ENCODE measurements at regions not wholly inside any gene's neighbourhood (a gene's known extent, or its start where the extent isn't known, plus 50 kb on each side); places are given as distances from the start of the nearest gene placed in this dataset.

- Histone ChIP-seq H3K9me2 (ENCODE audit: insufficient read depth) (no peaks in the 10 kb centered on the region), H3K27me3 (ENCODE audit: insufficient read depth) (no peaks in the 10 kb centered on the region), H3F3A (replicated peaks; ENCODE audit: low read depth) (no peaks in the 10 kb centered on the region), H4K20me1 (replicated peaks; ENCODE audit: insufficient read depth) (no peaks in the 10 kb centered on the region), H3K4me3 (no peak overlapping the region), H3K36me3 (ENCODE audit: insufficient read depth) (no peaks in the 10 kb centered on the region), H3K79me2 (replicated peaks; ENCODE audit: insufficient read depth) (no peaks in the 10 kb centered on the region), H3K27ac (ENCODE audit: low read depth) (no peak overlapping the region), H2AFZ (no peak overlapping the region), H3K4me1 (ENCODE audit: insufficient read depth) (no peaks in the 10 kb centered on the region; the same call in none of the 2 replicates), H3K4me2 (no peak overlapping the region)
- H3K27ac Mint-ChIP-seq, result no peak overlapping the region
- no peaks in the 10 kb centered on the region; the same call in 2 of the 3 replicates for H3K9me3 Mint-ChIP-seq
- no peaks in the 10 kb centered on the region for H3K27me3 Mint-ChIP-seq (ENCODE audit: insufficient read depth, low read depth, poor library complexity)
- peaks cover 3% of the 10 kb centered on the region; the same call in 1 of the 3 replicates for H3K4me1 Mint-ChIP-seq
- no peaks in the 10 kb centered on the region for H3K36me3 Mint-ChIP-seq (ENCODE audit: low read depth)
- TF ChIP-seq EZH2 (IDR thresholded peaks at IDR 0.05; ENCODE audit: low read depth, unreplicated experiment) (no peak), ZNF114 (CRISPR knock-in tag; IDR thresholded peaks at IDR 0.05) (no peak), EZH2phosphoT487 (IDR thresholded peaks at IDR 0.05; ENCODE audit: unreplicated experiment) (no peak)
- ATAC-seq, result no peak
- no peak for DNase-seq (ENCODE audit: low spot score)
- no peak overlapping the region for H3K4me3 Mint-ChIP-seq
These were observed 72.4 kb upstream of the NXT1 start for GRCh38 chr20:23278172-23278571.

DNA sequence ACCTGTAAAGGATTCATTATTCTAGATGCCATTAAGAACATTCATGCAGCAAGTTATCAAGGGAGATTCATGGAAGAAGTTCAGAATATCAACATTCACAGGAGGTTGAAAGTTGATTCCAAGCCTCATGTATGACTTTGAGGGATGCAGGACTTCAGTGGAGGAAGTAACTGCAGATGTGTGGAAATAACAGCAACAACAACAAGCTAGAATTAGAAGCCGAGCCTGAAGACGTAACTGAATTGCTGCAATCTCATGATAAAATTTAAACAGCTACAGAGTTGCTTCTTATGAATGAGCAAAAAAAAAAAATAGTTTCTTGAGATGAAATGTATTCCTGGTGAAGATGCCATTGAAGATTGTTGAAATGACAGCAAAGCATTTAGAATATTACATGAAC is 73.3 kb upstream of the NXT1 start:
- Mint-ChIP-seq H3K9me3 (no peaks in the 10 kb centered on the region), H3K36me3 (ENCODE audit: low read depth) (no peaks in the 10 kb centered on the region), H3K27me3 (ENCODE audit: insufficient read depth, low read depth, poor library complexity) (peaks cover 2% of the 10 kb centered on the region), H3K4me3 (no peak overlapping the region), H3K27ac (no peak overlapping the region), H3K4me1 (peaks cover 3% of the 10 kb centered on the region; the same call in 1 of the 3 replicates)
- H3K27ac ChIP-seq (ENCODE audit: low read depth), result no peak overlapping the region
- no peaks in the 10 kb centered on the region for H3K9me2 ChIP-seq (ENCODE audit: insufficient read depth)
- no peaks in the 10 kb centered on the region for H4K20me1 ChIP-seq (replicated peaks; ENCODE audit: insufficient read depth)
- H3F3A ChIP-seq (replicated peaks; ENCODE audit: low read depth), result no peaks in the 10 kb centered on the region
- H3K4me2 ChIP-seq, result no peak overlapping the region
- no peaks in the 10 kb centered on the region for H3K79me2 ChIP-seq (replicated peaks; ENCODE audit: insufficient read depth)
- H3K4me3 ChIP-seq, result no peak overlapping the region
- H3K27me3 ChIP-seq (ENCODE audit: insufficient read depth), result no peaks in the 10 kb centered on the region
- ATAC-seq (no peak), DNase-seq (ENCODE audit: low spot score) (no peak)
- H2AFZ ChIP-seq, result no peak overlapping the region
- no peaks in the 10 kb centered on the region for H3K36me3 ChIP-seq (ENCODE audit: insufficient read depth)
- no peaks in the 10 kb centered on the region; the same call in none of the 2 replicates for H3K4me1 ChIP-seq (ENCODE audit: insufficient read depth)
- TF ChIP-seq POLR2AphosphoS5 (IDR thresholded peaks at IDR 0.05; ENCODE audit: low read depth) (no peak), CREB1 (CRISPR knock-in tag; IDR thresholded peaks at IDR 0.05; ENCODE audit: low read depth) (no peak), EZH2phosphoT487 (IDR thresholded peaks at IDR 0.05; ENCODE audit: unreplicated experiment) (no peak), EZH2 (IDR thresholded peaks at IDR 0.05; ENCODE audit: low read depth, unreplicated experiment) (no peak), NANOG (IDR thresholded peaks at IDR 0.05; ENCODE audit: borderline replicate concordance) (no peak), ZNF114 (CRISPR knock-in tag; IDR thresholded peaks at IDR 0.05) (no peak), STAT1 (IDR thresholded peaks at IDR 0.05; ENCODE audit: unreplicated experiment) (no peak), ZNF331 (CRISPR knock-in tag; IDR thresholded peaks at IDR 0.05; ENCODE audit: low read depth) (no peak), JUNB (IDR thresholded peaks at IDR 0.05; ENCODE audit: unreplicated experiment) (no peak)
- TF ChIP-seq, protein P1, sequence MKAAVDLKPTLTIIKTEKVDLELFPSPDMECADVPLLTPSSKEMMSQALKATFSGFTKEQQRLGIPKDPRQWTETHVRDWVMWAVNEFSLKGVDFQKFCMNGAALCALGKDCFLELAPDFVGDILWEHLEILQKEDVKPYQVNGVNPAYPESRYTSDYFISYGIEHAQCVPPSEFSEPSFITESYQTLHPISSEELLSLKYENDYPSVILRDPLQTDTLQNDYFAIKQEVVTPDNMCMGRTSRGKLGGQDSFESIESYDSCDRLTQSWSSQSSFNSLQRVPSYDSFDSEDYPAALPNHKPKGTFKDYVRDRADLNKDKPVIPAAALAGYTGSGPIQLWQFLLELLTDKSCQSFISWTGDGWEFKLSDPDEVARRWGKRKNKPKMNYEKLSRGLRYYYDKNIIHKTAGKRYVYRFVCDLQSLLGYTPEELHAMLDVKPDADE (IDR thresholded peaks at IDR 0.05), result no peak
- TF ChIP-seq, protein P2, sequence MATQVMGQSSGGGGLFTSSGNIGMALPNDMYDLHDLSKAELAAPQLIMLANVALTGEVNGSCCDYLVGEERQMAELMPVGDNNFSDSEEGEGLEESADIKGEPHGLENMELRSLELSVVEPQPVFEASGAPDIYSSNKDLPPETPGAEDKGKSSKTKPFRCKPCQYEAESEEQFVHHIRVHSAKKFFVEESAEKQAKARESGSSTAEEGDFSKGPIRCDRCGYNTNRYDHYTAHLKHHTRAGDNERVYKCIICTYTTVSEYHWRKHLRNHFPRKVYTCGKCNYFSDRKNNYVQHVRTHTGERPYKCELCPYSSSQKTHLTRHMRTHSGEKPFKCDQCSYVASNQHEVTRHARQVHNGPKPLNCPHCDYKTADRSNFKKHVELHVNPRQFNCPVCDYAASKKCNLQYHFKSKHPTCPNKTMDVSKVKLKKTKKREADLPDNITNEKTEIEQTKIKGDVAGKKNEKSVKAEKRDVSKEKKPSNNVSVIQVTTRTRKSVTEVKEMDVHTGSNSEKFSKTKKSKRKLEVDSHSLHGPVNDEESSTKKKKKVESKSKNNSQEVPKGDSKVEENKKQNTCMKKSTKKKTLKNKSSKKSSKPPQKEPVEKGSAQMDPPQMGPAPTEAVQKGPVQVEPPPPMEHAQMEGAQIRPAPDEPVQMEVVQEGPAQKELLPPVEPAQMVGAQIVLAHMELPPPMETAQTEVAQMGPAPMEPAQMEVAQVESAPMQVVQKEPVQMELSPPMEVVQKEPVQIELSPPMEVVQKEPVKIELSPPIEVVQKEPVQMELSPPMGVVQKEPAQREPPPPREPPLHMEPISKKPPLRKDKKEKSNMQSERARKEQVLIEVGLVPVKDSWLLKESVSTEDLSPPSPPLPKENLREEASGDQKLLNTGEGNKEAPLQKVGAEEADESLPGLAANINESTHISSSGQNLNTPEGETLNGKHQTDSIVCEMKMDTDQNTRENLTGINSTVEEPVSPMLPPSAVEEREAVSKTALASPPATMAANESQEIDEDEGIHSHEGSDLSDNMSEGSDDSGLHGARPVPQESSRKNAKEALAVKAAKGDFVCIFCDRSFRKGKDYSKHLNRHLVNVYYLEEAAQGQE (IDR thresholded peaks at IDR 0.05; ENCODE audit: unreplicated experiment), result no peak
- TF ChIP-seq, protein P3, sequence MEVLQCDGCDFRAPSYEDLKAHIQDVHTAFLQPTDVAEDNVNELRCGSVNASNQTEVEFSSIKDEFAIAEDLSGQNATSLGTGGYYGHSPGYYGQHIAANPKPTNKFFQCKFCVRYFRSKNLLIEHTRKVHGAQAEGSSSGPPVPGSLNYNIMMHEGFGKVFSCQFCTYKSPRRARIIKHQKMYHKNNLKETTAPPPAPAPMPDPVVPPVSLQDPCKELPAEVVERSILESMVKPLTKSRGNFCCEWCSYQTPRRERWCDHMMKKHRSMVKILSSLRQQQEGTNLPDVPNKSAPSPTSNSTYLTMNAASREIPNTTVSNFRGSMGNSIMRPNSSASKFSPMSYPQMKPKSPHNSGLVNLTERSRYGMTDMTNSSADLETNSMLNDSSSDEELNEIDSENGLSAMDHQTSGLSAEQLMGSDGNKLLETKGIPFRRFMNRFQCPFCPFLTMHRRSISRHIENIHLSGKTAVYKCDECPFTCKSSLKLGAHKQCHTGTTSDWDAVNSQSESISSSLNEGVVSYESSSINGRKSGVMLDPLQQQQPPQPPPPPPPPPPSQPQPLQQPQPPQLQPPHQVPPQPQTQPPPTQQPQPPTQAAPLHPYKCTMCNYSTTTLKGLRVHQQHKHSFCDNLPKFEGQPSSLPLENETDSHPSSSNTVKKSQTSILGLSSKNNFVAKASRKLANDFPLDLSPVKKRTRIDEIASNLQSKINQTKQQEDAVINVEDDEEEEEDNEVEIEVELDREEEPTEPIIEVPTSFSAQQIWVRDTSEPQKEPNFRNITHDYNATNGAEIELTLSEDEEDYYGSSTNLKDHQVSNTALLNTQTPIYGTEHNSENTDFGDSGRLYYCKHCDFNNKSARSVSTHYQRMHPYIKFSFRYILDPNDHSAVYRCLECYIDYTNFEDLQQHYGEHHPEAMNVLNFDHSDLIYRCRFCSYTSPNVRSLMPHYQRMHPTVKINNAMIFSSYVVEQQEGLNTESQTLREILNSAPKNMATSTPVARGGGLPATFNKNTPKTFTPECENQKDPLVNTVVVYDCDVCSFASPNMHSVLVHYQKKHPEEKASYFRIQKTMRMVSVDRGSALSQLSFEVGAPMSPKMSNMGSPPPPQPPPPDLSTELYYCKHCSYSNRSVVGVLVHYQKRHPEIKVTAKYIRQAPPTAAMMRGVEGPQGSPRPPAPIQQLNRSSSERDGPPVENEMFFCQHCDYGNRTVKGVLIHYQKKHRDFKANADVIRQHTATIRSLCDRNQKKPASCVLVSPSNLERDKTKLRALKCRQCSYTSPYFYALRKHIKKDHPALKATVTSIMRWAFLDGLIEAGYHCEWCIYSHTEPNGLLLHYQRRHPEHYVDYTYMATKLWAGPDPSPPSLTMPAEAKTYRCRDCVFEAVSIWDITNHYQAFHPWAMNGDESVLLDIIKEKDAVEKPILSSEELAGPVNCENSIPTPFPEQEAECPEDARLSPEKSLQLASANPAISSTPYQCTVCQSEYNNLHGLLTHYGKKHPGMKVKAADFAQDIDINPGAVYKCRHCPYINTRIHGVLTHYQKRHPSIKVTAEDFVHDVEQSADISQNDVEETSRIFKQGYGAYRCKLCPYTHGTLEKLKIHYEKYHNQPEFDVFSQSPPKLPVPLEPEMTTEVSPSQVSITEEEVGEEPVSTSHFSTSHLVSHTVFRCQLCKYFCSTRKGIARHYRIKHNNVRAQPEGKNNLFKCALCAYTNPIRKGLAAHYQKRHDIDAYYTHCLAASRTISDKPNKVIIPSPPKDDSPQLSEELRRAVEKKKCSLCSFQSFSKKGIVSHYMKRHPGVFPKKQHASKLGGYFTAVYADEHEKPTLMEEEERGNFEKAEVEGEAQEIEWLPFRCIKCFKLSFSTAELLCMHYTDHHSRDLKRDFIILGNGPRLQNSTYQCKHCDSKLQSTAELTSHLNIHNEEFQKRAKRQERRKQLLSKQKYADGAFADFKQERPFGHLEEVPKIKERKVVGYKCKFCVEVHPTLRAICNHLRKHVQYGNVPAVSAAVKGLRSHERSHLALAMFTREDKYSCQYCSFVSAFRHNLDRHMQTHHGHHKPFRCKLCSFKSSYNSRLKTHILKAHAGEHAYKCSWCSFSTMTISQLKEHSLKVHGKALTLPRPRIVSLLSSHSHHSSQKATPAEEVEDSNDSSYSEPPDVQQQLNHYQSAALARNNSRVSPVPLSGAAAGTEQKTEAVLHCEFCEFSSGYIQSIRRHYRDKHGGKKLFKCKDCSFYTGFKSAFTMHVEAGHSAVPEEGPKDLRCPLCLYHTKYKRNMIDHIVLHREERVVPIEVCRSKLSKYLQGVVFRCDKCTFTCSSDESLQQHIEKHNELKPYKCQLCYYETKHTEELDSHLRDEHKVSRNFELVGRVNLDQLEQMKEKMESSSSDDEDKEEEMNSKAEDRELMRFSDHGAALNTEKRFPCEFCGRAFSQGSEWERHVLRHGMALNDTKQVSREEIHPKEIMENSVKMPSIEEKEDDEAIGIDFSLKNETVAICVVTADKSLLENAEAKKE (CRISPR knock-in tag; IDR thresholded peaks at IDR 0.05), result no peak
